Suppressor macrophage (primary cell): ENCODE measurements at regions not wholly inside any gene's neighbourhood (a gene's known extent, or its start where the extent isn't known, plus 50 kb on each side); places are given as distances from the start of the nearest gene placed in this dataset.
"Not testable (repeated sequence)": the region's sequence is repeated elsewhere in the genome, so short reads cannot be mapped to it uniquely, and the experiment has no call there.

Experiments used
- DNase-seq, 4 experiments: peaks; one replicate each; pipeline ENCODE4 v3.0.0-alpha.2; 2020 to 2022

- not testable (repeated sequence) for DNase-seq
Measured at GRCh38 chr1:120665250-120665577, 58.5 kb upstream of the NBPF26 start.

- not testable (repeated sequence) for DNase-seq
Measured at GRCh38 chr1:120668187-120668586, 55.6 kb upstream of the NBPF26 start.
